WTC11 (cell line): ENCODE measurements at regions not wholly inside any gene's neighbourhood (a gene's known extent, or its start where the extent isn't known, plus 50 kb on each side); places are given as distances from the start of the nearest gene placed in this dataset.

Source experiments
- ATAC-seq: fragments of 200-7000 bp; cut with Tn5 transposase; 2 replicates; pipeline ENCODE4 v1.10.0; 2021; ENCODE audit warnings: mild to moderate bottlenecking, moderate library complexity
- CTCF ChIA-PET: fragments of 300-600 bp; sonication (Branson Sonifier 250); formaldehyde crosslinking; loops from one replicate; lab custom pipeline; 2021; ENCODE audit warnings: antibody characterized with exemption; lab: Charles Lee
- POLR2A ChIA-PET: fragments of 350-600 bp; sonication (Branson Sonifier 250); formaldehyde crosslinking; loops from one replicate; lab custom pipeline; 2021; ENCODE audit warnings: antibody characterized with exemption; lab: Charles Lee
- DNase-seq: peaks from one replicate; pipeline ENCODE4 v3.0.0; 2021; ENCODE audit warnings: low spot score
- H3K27ac Mint-ChIP-seq: 2 replicates; pipeline ENCODE4 v1.8.0; 2021; ENCODE audit warnings: mixed read lengths
- H3K27me3 Mint-ChIP-seq: 2 replicates; pipeline ENCODE4 v1.8.0; 2021; ENCODE audit warnings: low read depth, mild to moderate bottlenecking, moderate library complexity, mixed read lengths
- H3K36me3 Mint-ChIP-seq: 2 replicates; pipeline ENCODE4 v1.8.0; 2021; ENCODE audit warnings: mixed read lengths
- H3K4me1 Mint-ChIP-seq: 2 replicates; pipeline ENCODE4 v1.8.0; 2022; ENCODE audit warnings: mixed read lengths
- H3K4me3 Mint-ChIP-seq: 2 replicates; pipeline ENCODE4 v1.8.0; 2021; ENCODE audit warnings: mild to moderate bottlenecking, moderate library complexity, mixed read lengths
- H3K9me3 Mint-ChIP-seq: 2 replicates; pipeline ENCODE4 v1.8.0; 2021; ENCODE audit warnings: mixed read lengths
- AFF4 ChIP-seq: sonication (generic); formaldehyde crosslinking; IDR thresholded peaks from 2 replicates; pipeline ENCODE4 v1.8.1; 2023; ENCODE audit warnings: mild to moderate bottlenecking, missing genetic modification reagents, borderline replicate concordance
- AR ChIP-seq: fragments of 250-450 bp; sonication (Bioruptor Pico); IDR thresholded peaks from 2 replicates; pipeline ENCODE4 v1.9.0; 2021; ENCODE audit warnings: mild to moderate bottlenecking
- CDX4 ChIP-seq: fragments of 250-450 bp; sonication (Bioruptor Pico); IDR thresholded peaks from 2 replicates; pipeline ENCODE4 v1.9.0; 2021; ENCODE audit warnings: moderate library complexity, mild to moderate bottlenecking, inconsistent platforms, borderline replicate concordance
- CTCF ChIP-seq: fragments of 200-600 bp; IDR thresholded peaks from 2 replicates; pipeline ENCODE4 v1.8.0; 2022; ENCODE audit warnings: antibody characterized with exemption
- E2F1 ChIP-seq: sonication (generic); formaldehyde crosslinking; IDR thresholded peaks from 2 replicates; pipeline ENCODE4 v1.8.0; 2022; ENCODE audit warnings: mild to moderate bottlenecking, missing genetic modification reagents
- ELF4 ChIP-seq: sonication (generic); formaldehyde crosslinking; IDR thresholded peaks from 2 replicates; pipeline ENCODE4 v1.8.1; 2022; ENCODE audit warnings: low read depth, mild to moderate bottlenecking, moderate library complexity, missing genetic modification reagents
- FOXK1 ChIP-seq: sonication (generic); formaldehyde crosslinking; IDR thresholded peaks from 2 replicates; pipeline ENCODE4 v1.8.0; 2022; ENCODE audit warnings: mild to moderate bottlenecking, moderate library complexity, missing genetic modification reagents
- GTF2I ChIP-seq: fragments of 250-450 bp; sonication (Bioruptor Pico); conservative IDR thresholded peaks from 2 replicates; pipeline ENCODE4 v1.4.0; 2021; ENCODE audit warnings: mild to moderate bottlenecking
- HMGXB4 ChIP-seq: sonication (generic); formaldehyde crosslinking; IDR thresholded peaks from 2 replicates; pipeline ENCODE4 v1.8.1; 2023; ENCODE audit warnings: mild to moderate bottlenecking, moderate library complexity, missing genetic modification reagents
- JAZF1 ChIP-seq: fragments of 250-450 bp; sonication (Bioruptor Pico); IDR thresholded peaks from 2 replicates; pipeline ENCODE4 v1.9.0; 2021; ENCODE audit warnings: moderate library complexity, mild to moderate bottlenecking, inconsistent platforms
- MLX ChIP-seq: sonication (generic); formaldehyde crosslinking; IDR thresholded peaks from 2 replicates; pipeline ENCODE4 v1.8.1; 2023; ENCODE audit warnings: mild to moderate bottlenecking, missing genetic modification reagents, moderate library complexity
- SOX15 ChIP-seq: fragments of 250-450 bp; sonication (Bioruptor Pico); IDR thresholded peaks from 2 replicates; pipeline ENCODE4 v1.9.0; 2021; ENCODE audit warnings: mild to moderate bottlenecking
- TP53 ChIP-seq: sonication (generic); formaldehyde crosslinking; IDR thresholded peaks from 2 replicates; pipeline ENCODE4 v1.8.1; 2023; ENCODE audit warnings: mild to moderate bottlenecking, missing genetic modification reagents
- ZMAT4 ChIP-seq: fragments of 250-450 bp; sonication (Bioruptor Pico); IDR thresholded peaks from 2 replicates; pipeline ENCODE4 v1.9.0; 2021; ENCODE audit warnings: mild to moderate bottlenecking
- ZNF219 ChIP-seq: sonication (generic); formaldehyde crosslinking; IDR thresholded peaks from 2 replicates; pipeline ENCODE4 v1.8.0; 2023; ENCODE audit warnings: missing genetic modification reagents, mild to moderate bottlenecking, borderline replicate concordance
- ZNF423 ChIP-seq: fragments of 250-450 bp; sonication (Bioruptor Pico); IDR thresholded peaks from 2 replicates; pipeline ENCODE4 v2.1.2; 2022; ENCODE audit warnings: mild to moderate bottlenecking, moderate library complexity
- ZNF512 ChIP-seq: sonication (generic); formaldehyde crosslinking; IDR thresholded peaks from 2 replicates; pipeline ENCODE4 v1.8.1; 2022; ENCODE audit warnings: missing genetic modification reagents, borderline replicate concordance

GRCh38 chr5:145543968-145544367 is 291.2 kb downstream of the PRELID2 start:
- no peak overlapping the region for H3K27ac Mint-ChIP-seq
- peaks cover 6% of the 10 kb centered on the region for H3K4me1 Mint-ChIP-seq
- ATAC-seq (no peak), DNase-seq (no peak)
- TF ChIP-seq JAZF1 (CRISPR knock-in tag) = no peak
- no peak for TF ChIP-seq FOXK1 (CRISPR knock-in tag)
- no peak for TF ChIP-seq ZNF423 (CRISPR knock-in tag)
- TF ChIP-seq E2F1 (CRISPR knock-in tag) = no peak
- TF ChIP-seq AR (CRISPR knock-in tag) = no peak
- TF ChIP-seq SOX15 = no peak
- TF ChIP-seq TP53 (CRISPR knock-in tag) = no peak
- no peaks in the 10 kb centered on the region for H3K27me3 Mint-ChIP-seq
- no peak overlapping the region for H3K4me3 Mint-ChIP-seq
- no peaks in the 10 kb centered on the region for H3K36me3 Mint-ChIP-seq
- H3K9me3 Mint-ChIP-seq = no peaks in the 10 kb centered on the region
- ChIA-PET POLR2A (no interaction called here), CTCF (no interaction called here)

- Mint-ChIP-seq H3K36me3 (peaks cover 8% of the 10 kb centered on the region), H3K27ac (no peak overlapping the region), H3K9me3 (peaks cover 14% of the 10 kb centered on the region), H3K4me1 (peaks cover 8% of the 10 kb centered on the region), H3K4me3 (no peak overlapping the region), H3K27me3 (no peaks in the 10 kb centered on the region)
- no peak for ATAC-seq
- no peak for DNase-seq
- no peak for TF ChIP-seq ELF4 (CRISPR knock-in tag)
- TF ChIP-seq ZNF423 (CRISPR knock-in tag) = no peak
- TF ChIP-seq AFF4 = no peak
- TF ChIP-seq HMGXB4 = no peak
- TF ChIP-seq GTF2I (CRISPR knock-in tag) = no peak
- CTCF ChIA-PET = no interaction called here
- POLR2A ChIA-PET = no interaction called here
Measured at GRCh38 chr5:145540375-145540774, 294.8 kb downstream of the PRELID2 start.

- peaks cover 14% of the 10 kb centered on the region for H3K9me3 Mint-ChIP-seq
- TF ChIP-seq CTCF = no peak
- no peak for TF ChIP-seq ZMAT4 (CRISPR knock-in tag)
- no peak for TF ChIP-seq ZNF219 (CRISPR knock-in tag)
- TF ChIP-seq MLX (CRISPR knock-in tag) = no peak
- no peak for TF ChIP-seq CDX4 (CRISPR knock-in tag)
- TF ChIP-seq ZNF512 (CRISPR knock-in tag) = no peak
- ChIA-PET CTCF (no interaction called here), POLR2A (no interaction called here)
- peaks cover 8% of the 10 kb centered on the region for H3K36me3 Mint-ChIP-seq
- peaks cover 8% of the 10 kb centered on the region for H3K4me1 Mint-ChIP-seq
- no peak overlapping the region for H3K4me3 Mint-ChIP-seq
- no peak for DNase-seq
- ATAC-seq = no peak
- H3K27ac Mint-ChIP-seq = no peak overlapping the region
- H3K27me3 Mint-ChIP-seq = no peaks in the 10 kb centered on the region
Measured at GRCh38 chr5:145539201-145539600, 295.9 kb downstream of the PRELID2 start.
